Spinal cord (tissue), 9 donors: ENCODE measurements at regions not wholly inside any gene's neighbourhood (a gene's known extent, or its start where the extent isn't known, plus 50 kb on each side); places are given as distances from the start of the nearest gene placed in this dataset.
"Not testable (repeated sequence)": the region's sequence is repeated elsewhere in the genome, so short reads cannot be mapped to it uniquely, and the experiment has no call there.

Experiments
- DNase-seq, 6 donors: peaks; one replicate each; pipeline versions ENCODE4 v3.0.0 to v3.0.0-alpha.2; 2013 to 2015; ENCODE audit warnings: low spot score in 6 of 6, low read depth in 4 of 6
- H3K27ac ChIP-seq: one replicate; pipeline ENCODE4 v1.5.1; 2013; ENCODE audit warnings: low read depth, low read length, control low read depth
- H3K27me3 ChIP-seq: one replicate; pipeline ENCODE4 v1.6.1; 2013; ENCODE audit warnings: low read length; ENCODE audit not compliant: control insufficient read depth, insufficient read depth
- H3K36me3 ChIP-seq: one replicate; pipeline ENCODE4 v1.6.1; 2013; ENCODE audit warnings: low read length; ENCODE audit not compliant: control insufficient read depth, insufficient read depth
- H3K4me1 ChIP-seq: one replicate; pipeline ENCODE4 v1.6.1; 2013; ENCODE audit warnings: low read length; ENCODE audit not compliant: control insufficient read depth, insufficient read depth
- H3K4me3 ChIP-seq: one replicate; pipeline ENCODE4 v1.5.1; 2013; ENCODE audit warnings: low read depth, low read length, control low read depth
- H3K9me3 ChIP-seq: one replicate; pipeline ENCODE4 v1.6.1; 2013; ENCODE audit warnings: low read length; ENCODE audit not compliant: control insufficient read depth, insufficient read depth
- WGBS: methylation state at CpG from one replicate; pipeline ENCODE4 v1.1.5; 2013; ENCODE audit warnings: missing lambda C conversion rate; ENCODE audit not compliant: insufficient coverage; 5-methylcytosine and 5-hydroxymethylcytosine counted together
- donor health status: healthy.

GRCh38 chr15:20106026-20106425, 435.6 kb downstream of the GOLGA6L6 start:
- Histone ChIP-seq H3K9me3 (no peaks in the 10 kb centered on the region), H3K36me3 (no peaks in the 10 kb centered on the region), H3K4me3 (no peak overlapping the region), H3K4me1 (no peaks in the 10 kb centered on the region), H3K27ac (no peak overlapping the region), H3K27me3 (no peaks in the 10 kb centered on the region)
- WGBS, result 80% methylated on average over 2 of the region's 2 CpGs
- peak in 1 of 6 donors; percentile 0 for DNase-seq

- H3K4me1 ChIP-seq, H3K36me3 ChIP-seq, H3K4me3 ChIP-seq, DNase-seq, H3K27ac ChIP-seq, H3K27me3 ChIP-seq, H3K9me3 ChIP-seq: not testable (repeated sequence)
- 73% methylated on average over 2 of the region's 3 CpGs for WGBS
These were observed 436.3 kb downstream of the GOLGA6L6 start for GRCh38 chr15:20105011-20105990.

- H3K9me3 ChIP-seq, H3K36me3 ChIP-seq, DNase-seq, H3K4me1 ChIP-seq, H3K27me3 ChIP-seq, H3K4me3 ChIP-seq, H3K27ac ChIP-seq: not testable (repeated sequence)
- WGBS, result 47% methylated on average over 1 of the region's 6 CpGs
These were observed 437.0 kb downstream of the GOLGA6L6 start for GRCh38 chr15:20104551-20104950.

- not testable (repeated sequence) for H3K4me1 ChIP-seq, H3K4me3 ChIP-seq, DNase-seq, H3K36me3 ChIP-seq, H3K27me3 ChIP-seq, H3K27ac ChIP-seq, H3K9me3 ChIP-seq
- 92% methylated on average over 2 of the region's 5 CpGs for WGBS
These were observed 438.7 kb downstream of the GOLGA6L6 start for GRCh38 chr15:20102862-20103261.

- not testable (repeated sequence) for H3K4me1 ChIP-seq, H3K27ac ChIP-seq, H3K27me3 ChIP-seq, H3K9me3 ChIP-seq, H3K4me3 ChIP-seq, DNase-seq, H3K36me3 ChIP-seq
- no CpG with 5 or more reads among the region's 1 CpG for WGBS
These were observed 439.4 kb downstream of the GOLGA6L6 start for GRCh38 chr15:20102209-20102608.

GRCh38 chr15:20101281-20101680, 440.3 kb downstream of the GOLGA6L6 start:
- not testable (repeated sequence) for H3K9me3 ChIP-seq
- no CpG with 5 or more reads among the region's 3 CpGs for WGBS

GRCh38 chr15:20100604-20101270, 440.9 kb downstream of the GOLGA6L6 start:
- no CpG with 5 or more reads among the region's 8 CpGs for WGBS
- not testable (repeated sequence) for H3K4me1 ChIP-seq, H3K27me3 ChIP-seq, H3K9me3 ChIP-seq, H3K36me3 ChIP-seq, H3K27ac ChIP-seq, H3K4me3 ChIP-seq, DNase-seq

More at GRCh38 chr15:20101281-20101680, 440.3 kb downstream of the GOLGA6L6 start:
- H3K27me3 ChIP-seq, H3K36me3 ChIP-seq, H3K27ac ChIP-seq, H3K4me3 ChIP-seq, DNase-seq, H3K4me1 ChIP-seq: not testable (repeated sequence)

- H3K9me3 ChIP-seq, H3K27me3 ChIP-seq, H3K27ac ChIP-seq, H3K36me3 ChIP-seq, H3K4me1 ChIP-seq, DNase-seq, H3K4me3 ChIP-seq: not testable (repeated sequence)
- WGBS, result no CpG with 5 or more reads among the region's 6 CpGs
These were observed 445.8 kb downstream of the GOLGA6L6 start for GRCh38 chr15:20095699-20096303.

GRCh38 chr15:20089541-20089940, 452.1 kb downstream of the GOLGA6L6 start:
- H3K27me3 ChIP-seq, H3K27ac ChIP-seq, H3K4me1 ChIP-seq, H3K9me3 ChIP-seq, DNase-seq, H3K4me3 ChIP-seq, H3K36me3 ChIP-seq: not testable (repeated sequence)
- no CpG with 5 or more reads among the region's 4 CpGs for WGBS
